ENCODE measurements at regions not wholly inside any gene's neighbourhood (a gene's known extent, or its start where the extent isn't known, plus 50 kb on each side); places are given as distances from the start of the nearest gene placed in this dataset.

GRCh38 chr2:234848578-234848977 is 103.2 kb upstream of the SH3BP4 start:
- no peak for DNase-seq (ENCODE audit: low spot score)
- Histone ChIP-seq H3K36me3 (no peaks in the 10 kb centered on the region), H3K27ac (no peak overlapping the region), H3K9me3 (no peaks in the 10 kb centered on the region), H3K27me3 (replicated peaks; ENCODE audit: insufficient read depth) (no peaks in the 10 kb centered on the region), H3K4me1 (replicated peaks) (no peaks in the 10 kb centered on the region), H3K4me3 (no peak overlapping the region)
- no peak for TF ChIP-seq POLR2AphosphoS5 (IDR thresholded peaks at IDR 0.05)
- TF ChIP-seq CTCF (IDR thresholded peaks at IDR 0.05) = no peak
- intact Hi-C loops (cut with DNase I) = no loop called here

- Histone ChIP-seq H3K27me3 (replicated peaks; ENCODE audit: insufficient read depth) (no peaks in the 10 kb centered on the region), H3K4me1 (replicated peaks) (no peaks in the 10 kb centered on the region), H3K4me3 (no peak overlapping the region), H3K9me3 (no peaks in the 10 kb centered on the region), H3K27ac (no peak overlapping the region), H3K36me3 (no peaks in the 10 kb centered on the region)
- no peak for TF ChIP-seq POLR2AphosphoS5 (IDR thresholded peaks at IDR 0.05)
- no peak for TF ChIP-seq POLR2A (IDR thresholded peaks at IDR 0.05)
- no peak for TF ChIP-seq CTCF (IDR thresholded peaks at IDR 0.05)
- intact Hi-C loops (cut with DNase I) = no loop called here
- no peak for DNase-seq (ENCODE audit: low spot score)
- WGBS = over 99% methylated on average over 6 of the region's 6 CpGs
Measured at GRCh38 chr2:234847639-234848038, 104.2 kb upstream of the SH3BP4 start.

GRCh38 chr2:234847364-234847635 is 104.5 kb upstream of the SH3BP4 start:
- no peaks in the 10 kb centered on the region for H3K9me3 ChIP-seq
- H3K36me3 ChIP-seq = no peaks in the 10 kb centered on the region
- H3K4me3 ChIP-seq = no peak overlapping the region
- H3K27ac ChIP-seq = no peak overlapping the region
- intact Hi-C loops (cut with DNase I) = no loop called here
- 88% methylated on average over 6 of the region's 6 CpGs for WGBS
- TF ChIP-seq POLR2AphosphoS5 (IDR thresholded peaks at IDR 0.05) = no peak
- no peak for TF ChIP-seq POLR2A (IDR thresholded peaks at IDR 0.05)
- H3K27me3 ChIP-seq (replicated peaks; ENCODE audit: insufficient read depth) = no peaks in the 10 kb centered on the region
- no peak for DNase-seq (ENCODE audit: low spot score)
- no peaks in the 10 kb centered on the region for H3K4me1 ChIP-seq (replicated peaks)

- intact Hi-C loops (cut with DNase I) = no loop called here
- 95% methylated on average over 11 of the region's 11 CpGs for WGBS
- TF ChIP-seq POLR2A (IDR thresholded peaks at IDR 0.05) (no peak), CTCF (IDR thresholded peaks at IDR 0.05) (no peak), POLR2AphosphoS5 (IDR thresholded peaks at IDR 0.05) (no peak)
- no peak for DNase-seq (ENCODE audit: low spot score)
- no peaks in the 10 kb centered on the region for H3K27me3 ChIP-seq (replicated peaks; ENCODE audit: insufficient read depth)
- H3K27ac ChIP-seq = no peak overlapping the region
- no peaks in the 10 kb centered on the region for H3K36me3 ChIP-seq
- no peaks in the 10 kb centered on the region for H3K9me3 ChIP-seq
- no peaks in the 10 kb centered on the region for H3K4me1 ChIP-seq (replicated peaks)
- no peak overlapping the region for H3K4me3 ChIP-seq
Measured at GRCh38 chr2:234846599-234847363, 105.0 kb upstream of the SH3BP4 start.

GRCh38 chr2:234845602-234846590 is 105.9 kb upstream of the SH3BP4 start:
- H3K9me3 ChIP-seq = no peaks in the 10 kb centered on the region
- 35% methylated on average over 10 of the region's 10 CpGs for WGBS

More at GRCh38 chr2:234845602-234846590, 105.9 kb upstream of the SH3BP4 start:
- TF ChIP-seq POLR2AphosphoS5 (IDR thresholded peaks at IDR 0.05) (peak; percentile 8), POLR2A (IDR thresholded peaks at IDR 0.05) (no peak)
- H3K27ac ChIP-seq = no peak overlapping the region
- H3K4me1 ChIP-seq (replicated peaks) = no peaks in the 10 kb centered on the region
- no peak for DNase-seq (ENCODE audit: low spot score)
- no peaks in the 10 kb centered on the region for H3K27me3 ChIP-seq (replicated peaks; ENCODE audit: insufficient read depth)
- intact Hi-C loops (cut with DNase I) = no loop called here
- H3K4me3 ChIP-seq = no peak overlapping the region
- no peaks in the 10 kb centered on the region for H3K36me3 ChIP-seq
